HEK293T (cell line): ENCODE measurements at regions not wholly inside any gene's neighbourhood (a gene's known extent, or its start where the extent isn't known, plus 50 kb on each side); places are given as distances from the start of the nearest gene placed in this dataset.

Source experiments
- ARNT ChIP-seq: fragments of 450-650 bp; IDR thresholded peaks from 2 replicates; pipeline ENCODE4 v1.6.1; 2017; ENCODE audit warnings: mild to moderate bottlenecking
- BHLHE40 ChIP-seq: fragments of 450-650 bp; IDR thresholded peaks from 2 replicates; pipeline ENCODE4 v1.6.1; 2016; ENCODE audit warnings: mild to moderate bottlenecking, moderate library complexity, borderline replicate concordance
- CTBP1 ChIP-seq: fragments of 450-650 bp; IDR thresholded peaks from 2 replicates; pipeline ENCODE4 v1.6.1; 2016; ENCODE audit warnings: borderline replicate concordance
- ELF4 ChIP-seq: fragments of 450-650 bp; IDR thresholded peaks from 2 replicates; pipeline ENCODE4 v1.6.1; 2017; ENCODE audit warnings: antibody characterized with exemption
- FOXA1 ChIP-seq: fragments of 450-650 bp; IDR thresholded peaks from 2 replicates; pipeline ENCODE4 v1.6.1; 2016; ENCODE audit warnings: mild to moderate bottlenecking
- FOXK2 ChIP-seq: fragments of 450-650 bp; IDR thresholded peaks from 2 replicates; pipeline ENCODE4 v1.6.1; 2016; ENCODE audit warnings: mild to moderate bottlenecking
- FOXM1 ChIP-seq: fragments of 450-650 bp; IDR thresholded peaks from 2 replicates; pipeline ENCODE4 v1.6.1; 2017; ENCODE audit warnings: mild to moderate bottlenecking, borderline replicate concordance
- HDGF ChIP-seq: fragments of 450-650 bp; IDR thresholded peaks from 2 replicates; pipeline ENCODE4 v1.6.1; 2017; ENCODE audit warnings: antibody characterized with exemption, borderline replicate concordance
- NFRKB ChIP-seq: fragments of 450-650 bp; IDR thresholded peaks from 2 replicates; pipeline ENCODE4 v1.6.1; 2016; ENCODE audit warnings: mild to moderate bottlenecking, moderate library complexity
- SP1 ChIP-seq: fragments of 450-650 bp; IDR thresholded peaks from 2 replicates; pipeline ENCODE4 v1.6.1; 2017
- SUZ12 ChIP-seq: fragments of 450-650 bp; IDR thresholded peaks from 2 replicates; pipeline ENCODE4 v1.6.1; 2016; ENCODE audit warnings: mild to moderate bottlenecking
- TARDBP ChIP-seq: fragments of 450-650 bp; IDR thresholded peaks from 2 replicates; pipeline ENCODE4 v1.6.1; 2016
- ZNF384 ChIP-seq: fragments of 450-650 bp; IDR thresholded peaks from 2 replicates; pipeline ENCODE4 v1.6.1; 2016

GRCh38 chr6:101203664-101204063 lies 189.8 kb upstream of the GRIK2 start:
- TF ChIP-seq SP1 (no peak), FOXK2 (no peak), ELF4 (no peak), BHLHE40 (no peak), FOXM1 (no peak), HDGF (no peak), CTBP1 (no peak), TARDBP (no peak), NFRKB (no peak), ZNF384 (no peak), FOXA1 (no peak), SUZ12 (no peak), ARNT (no peak)
